ENCODE measurements at regions not wholly inside any gene's neighbourhood (a gene's known extent, or its start where the extent isn't known, plus 50 kb on each side); places are given as distances from the start of the nearest gene placed in this dataset.
"Not testable (repeated sequence)": the region's sequence is repeated elsewhere in the genome, so short reads cannot be mapped to it uniquely, and the experiment has no call there.

DNA sequence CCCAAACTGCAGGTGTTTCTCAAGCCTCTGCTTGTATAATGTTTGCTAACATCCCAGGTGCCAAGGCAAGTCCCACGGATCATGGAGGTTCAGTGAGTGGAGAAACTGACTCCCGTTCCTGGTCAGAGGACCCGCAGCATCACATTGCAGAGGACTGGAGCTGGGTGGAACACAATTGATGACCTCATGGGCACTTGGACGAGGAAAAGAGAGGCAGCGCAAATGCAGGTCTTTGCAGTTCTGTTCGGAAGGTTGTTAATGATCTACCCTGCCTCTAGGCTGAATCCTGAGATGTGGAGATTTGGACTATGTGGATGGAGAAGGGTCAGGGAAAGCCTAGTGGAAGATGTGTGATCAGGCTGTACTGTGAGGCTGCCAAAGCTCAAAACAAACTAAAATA lies 192.9 kb downstream of the DUSP10 start:
- Histone ChIP-seq H4K20me1 (ENCODE audit: insufficient read depth, low read length) (no peaks in the 10 kb centered on the region), H3K36me3 (ENCODE audit: insufficient read depth, low read length) (no peaks in the 10 kb centered on the region), H2AFZ (ENCODE audit: low read length) (no peak overlapping the region), H3K9ac (ENCODE audit: low read length) (no peak overlapping the region), H3F3A (ENCODE audit: insufficient read depth, low read length) (no peaks in the 10 kb centered on the region), H3K9me2 (ENCODE audit: low read depth, low read length) (no peaks in the 10 kb centered on the region), H3K27me3 (ENCODE audit: insufficient read depth, low read length) (no peaks in the 10 kb centered on the region), H3K4me1 (ENCODE audit: insufficient read depth, low read length, severe bottlenecking) (peaks cover 3% of the 10 kb centered on the region), H3K79me2 (ENCODE audit: insufficient read depth, low read length) (no peaks in the 10 kb centered on the region), H3K27ac (ENCODE audit: low read depth, low read length, poor library complexity, severe bottlenecking) (no peak overlapping the region), H3K4me3 (ENCODE audit: low read depth, low read length, poor library complexity, severe bottlenecking) (no peak overlapping the region), H3K4me2 (ENCODE audit: low read length) (no peak overlapping the region), H3K9me3 (ENCODE audit: low read length) (no peaks in the 10 kb centered on the region)
- TF ChIP-seq, protein P1, sequence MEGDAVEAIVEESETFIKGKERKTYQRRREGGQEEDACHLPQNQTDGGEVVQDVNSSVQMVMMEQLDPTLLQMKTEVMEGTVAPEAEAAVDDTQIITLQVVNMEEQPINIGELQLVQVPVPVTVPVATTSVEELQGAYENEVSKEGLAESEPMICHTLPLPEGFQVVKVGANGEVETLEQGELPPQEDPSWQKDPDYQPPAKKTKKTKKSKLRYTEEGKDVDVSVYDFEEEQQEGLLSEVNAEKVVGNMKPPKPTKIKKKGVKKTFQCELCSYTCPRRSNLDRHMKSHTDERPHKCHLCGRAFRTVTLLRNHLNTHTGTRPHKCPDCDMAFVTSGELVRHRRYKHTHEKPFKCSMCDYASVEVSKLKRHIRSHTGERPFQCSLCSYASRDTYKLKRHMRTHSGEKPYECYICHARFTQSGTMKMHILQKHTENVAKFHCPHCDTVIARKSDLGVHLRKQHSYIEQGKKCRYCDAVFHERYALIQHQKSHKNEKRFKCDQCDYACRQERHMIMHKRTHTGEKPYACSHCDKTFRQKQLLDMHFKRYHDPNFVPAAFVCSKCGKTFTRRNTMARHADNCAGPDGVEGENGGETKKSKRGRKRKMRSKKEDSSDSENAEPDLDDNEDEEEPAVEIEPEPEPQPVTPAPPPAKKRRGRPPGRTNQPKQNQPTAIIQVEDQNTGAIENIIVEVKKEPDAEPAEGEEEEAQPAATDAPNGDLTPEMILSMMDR (IDR thresholded peaks at IDR 0.05; ENCODE audit: low read length), result no peak
- TF ChIP-seq EZH2 (IDR thresholded peaks at IDR 0.05; ENCODE audit: borderline replicate concordance, low read length), result no peak

DNA sequence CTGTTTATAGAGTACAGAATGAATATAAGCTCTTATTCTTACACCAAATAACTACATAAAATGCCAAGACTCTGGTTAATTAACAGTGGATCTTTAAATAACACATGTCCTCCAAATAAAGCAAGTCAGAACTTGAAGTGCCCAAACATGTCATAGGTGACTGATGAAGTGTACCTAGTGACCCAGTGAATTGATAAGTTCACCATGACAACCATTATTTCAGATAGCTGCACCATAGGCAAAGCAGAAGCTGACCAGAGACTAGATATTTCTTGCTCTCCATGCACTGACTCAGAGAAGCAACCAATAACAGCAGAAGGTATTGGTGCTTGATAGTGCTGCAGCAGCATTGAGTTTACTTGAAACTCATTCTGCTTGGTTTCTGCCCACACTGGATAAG lies 192.1 kb downstream of the DUSP10 start:
- Histone ChIP-seq H3K4me1 (ENCODE audit: insufficient read depth, low read length, severe bottlenecking) (peaks cover 3% of the 10 kb centered on the region), H3K79me2 (ENCODE audit: insufficient read depth, low read length) (no peaks in the 10 kb centered on the region), H3K27ac (ENCODE audit: low read depth, low read length, poor library complexity, severe bottlenecking) (no peak overlapping the region), H3K36me3 (ENCODE audit: insufficient read depth, low read length) (no peaks in the 10 kb centered on the region), H3K9ac (ENCODE audit: low read length) (no peak overlapping the region), H4K20me1 (ENCODE audit: insufficient read depth, low read length) (no peaks in the 10 kb centered on the region), H3K4me3 (ENCODE audit: low read depth, low read length, poor library complexity, severe bottlenecking) (no peak overlapping the region), H3F3A (ENCODE audit: insufficient read depth, low read length) (no peaks in the 10 kb centered on the region), H3K4me2 (ENCODE audit: low read length) (no peak overlapping the region), H3K9me2 (ENCODE audit: low read depth, low read length) (no peaks in the 10 kb centered on the region), H2AFZ (ENCODE audit: low read length) (no peak overlapping the region), H3K27me3 (ENCODE audit: insufficient read depth, low read length) (no peaks in the 10 kb centered on the region), H3K9me3 (ENCODE audit: low read length) (no peaks in the 10 kb centered on the region)
- no peak for TF ChIP-seq EZH2 (IDR thresholded peaks at IDR 0.05; ENCODE audit: borderline replicate concordance, low read length)
- TF ChIP-seq, protein P1 (IDR thresholded peaks at IDR 0.05; ENCODE audit: low read length), result no peak

DNA sequence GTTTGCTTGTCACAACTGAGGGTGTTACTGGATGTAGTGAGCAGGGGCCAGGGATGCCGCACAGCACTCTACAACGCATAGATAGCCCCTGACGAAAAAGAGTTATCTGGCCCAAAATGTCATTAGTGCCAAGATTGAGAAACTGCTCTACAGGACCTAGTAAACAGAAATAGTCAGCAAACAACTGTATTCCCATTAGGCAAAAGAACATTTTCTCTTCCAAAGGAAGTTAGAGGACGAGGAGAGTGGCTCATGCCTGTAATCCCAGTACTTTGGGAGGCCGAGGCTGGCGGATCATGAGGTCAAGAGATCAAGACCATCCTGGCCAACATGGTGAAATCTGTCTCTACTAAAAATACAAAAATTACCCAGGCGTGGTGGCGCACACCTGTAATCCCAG lies 189.1 kb downstream of the DUSP10 start:
- H3K79me2 ChIP-seq (ENCODE audit: insufficient read depth, low read length); H3K4me3 ChIP-seq (ENCODE audit: low read depth, low read length, poor library complexity, severe bottlenecking); H3K4me2 ChIP-seq (ENCODE audit: low read length); H3K9me3 ChIP-seq (ENCODE audit: low read length); H2AFZ ChIP-seq (ENCODE audit: low read length); H3K9me2 ChIP-seq (ENCODE audit: low read depth, low read length); H4K20me1 ChIP-seq (ENCODE audit: insufficient read depth, low read length); H3F3A ChIP-seq (ENCODE audit: insufficient read depth, low read length); H3K9ac ChIP-seq (ENCODE audit: low read length); H3K27me3 ChIP-seq (ENCODE audit: insufficient read depth, low read length); H3K27ac ChIP-seq (ENCODE audit: low read depth, low read length, poor library complexity, severe bottlenecking); H3K36me3 ChIP-seq (ENCODE audit: insufficient read depth, low read length): not testable (repeated sequence)
- H3K4me1 ChIP-seq (ENCODE audit: insufficient read depth, low read length, severe bottlenecking), result peaks cover 18% of the 10 kb centered on the region

DNA sequence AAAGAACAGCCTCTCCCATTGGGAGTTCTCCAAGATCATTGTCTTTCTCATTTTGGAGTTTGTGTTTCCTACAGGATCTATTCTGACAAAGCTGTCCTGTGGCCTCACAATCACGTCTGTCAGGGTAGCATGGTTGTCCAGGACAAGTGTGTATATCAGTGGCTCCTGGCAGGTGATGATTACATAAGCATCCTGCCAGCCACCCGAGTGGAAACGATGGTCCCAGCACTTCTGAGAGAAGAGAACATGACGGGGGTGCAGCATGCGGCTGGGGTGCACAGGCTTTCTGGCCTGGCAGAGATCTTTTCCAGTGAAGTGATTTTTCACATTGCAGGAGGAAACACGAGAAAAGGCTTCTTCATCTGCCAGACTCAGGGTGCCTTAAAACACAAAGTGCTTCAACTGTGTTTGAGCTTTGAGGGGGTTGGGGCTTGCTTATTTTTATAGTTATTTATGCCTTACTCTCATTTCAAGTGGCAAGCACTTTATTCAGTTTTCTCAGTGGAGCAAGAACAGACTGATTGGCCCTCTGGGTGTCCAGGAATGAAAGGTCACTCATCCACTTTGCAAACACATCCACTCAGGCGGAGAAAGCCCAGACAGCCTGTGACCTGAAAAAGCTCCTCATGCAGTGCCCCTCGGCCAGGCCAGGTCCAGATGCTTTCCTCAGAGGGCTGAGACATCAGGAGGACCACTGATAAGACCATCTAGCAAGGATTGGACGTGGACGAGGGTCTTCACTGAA lies 186.0 kb downstream of the DUSP10 start:
- H3K79me2 ChIP-seq (ENCODE audit: insufficient read depth, low read length), result no peaks in the 10 kb centered on the region
- no peaks in the 10 kb centered on the region for H3K36me3 ChIP-seq (ENCODE audit: insufficient read depth, low read length)
- H3K9me2 ChIP-seq (ENCODE audit: low read depth, low read length), result no peaks in the 10 kb centered on the region
- no peaks in the 10 kb centered on the region for H3K9me3 ChIP-seq (ENCODE audit: low read length)
- no peak overlapping the region for H3K9ac ChIP-seq (ENCODE audit: low read length)
- H3K4me2 ChIP-seq (ENCODE audit: low read length), result no peak overlapping the region
- H4K20me1 ChIP-seq (ENCODE audit: insufficient read depth, low read length), result no peaks in the 10 kb centered on the region
- H3K4me1 ChIP-seq (ENCODE audit: insufficient read depth, low read length, severe bottlenecking), result peaks cover 22% of the 10 kb centered on the region
- no peak overlapping the region for H3K4me3 ChIP-seq (ENCODE audit: low read depth, low read length, poor library complexity, severe bottlenecking)
- 0 out of 2 replicates have a peak overlapping the region, but pooled peaks have one; percentile 10 for H2AFZ ChIP-seq (ENCODE audit: low read length)
- H3F3A ChIP-seq (ENCODE audit: insufficient read depth, low read length), result no peaks in the 10 kb centered on the region
- TF ChIP-seq EZH2 (IDR thresholded peaks at IDR 0.05; ENCODE audit: borderline replicate concordance, low read length), result no peak
- TF ChIP-seq, protein P1 (IDR thresholded peaks at IDR 0.05; ENCODE audit: low read length), result no peak
- no peak overlapping the region for H3K27ac ChIP-seq (ENCODE audit: low read depth, low read length, poor library complexity, severe bottlenecking)
- no peaks in the 10 kb centered on the region for H3K27me3 ChIP-seq (ENCODE audit: insufficient read depth, low read length)
